Endothelial cell of umbilical vein (primary cell): ENCODE measurements at regions not wholly inside any gene's neighbourhood (a gene's known extent, or its start where the extent isn't known, plus 50 kb on each side); places are given as distances from the start of the nearest gene placed in this dataset.

Experiments used
- BruUV-seq: library from RNA; stranded (reverse); fragments of 400-500 nt; replicated peaks from 2 replicates; lab custom pipeline; 2021; lab: Mats Ljungman, UMichigan
- CTCF ChIA-PET: fragments of 300-600, 350-600 bp; sonication (Branson Sonifier 250); formaldehyde crosslinking; loops from one replicate; lab custom pipeline; 2021; ENCODE audit warnings: antibody characterized with exemption, inconsistent platforms; lab: Charles Lee
- POLR2A ChIA-PET: fragments of 300-600, 350-600 bp; sonication (Branson Sonifier 250); formaldehyde crosslinking; loops from one replicate; lab custom pipeline; 2021; ENCODE audit warnings: antibody characterized with exemption, inconsistent platforms; lab: Charles Lee
- DNase-seq: peaks from one replicate; pipeline ENCODE4 v3.0.0-alpha.2; 2011; ENCODE audit warnings: low read depth, low spot score
- FAIRE-seq: peaks from 2 replicates; lab custom pipeline; 2011; peaks lifted over from hg19 to GRCh38; lab: Jason Lieb, UNC
- H2AFZ ChIP-seq: 2 replicates; pipeline ENCODE4 v1.6.0; 2012; ENCODE audit warnings: low read depth, low read length, control low read depth, inconsistent platforms
- H3K27ac ChIP-seq: 2 replicates; pipeline ENCODE4 v1.5.1; 2011; ENCODE audit warnings: low read depth, mild to moderate bottlenecking, control low read depth, low read length, moderate library complexity; ENCODE audit not compliant: insufficient read depth
- H3K27me3 ChIP-seq, 2 experiments: 2 replicates each; pipeline versions ENCODE4 v1.6.0 to v1.6.1; 2011; ENCODE audit warnings: low read length in 2 of 2, mixed read lengths in 1 of 2; ENCODE audit not compliant: control insufficient read depth in 2 of 2, insufficient read depth in 2 of 2
- H3K36me3 ChIP-seq, 2 experiments: 2 replicates in 1 of 2; 3 replicates in 1 of 2; pipeline ENCODE4 v1.5.1; 2011; ENCODE audit warnings: low read length in 2 of 2, mild to moderate bottlenecking in 1 of 2, moderate library complexity in 1 of 2; ENCODE audit not compliant: control insufficient read depth in 2 of 2, insufficient read depth in 2 of 2; ENCODE audit errors: extremely low read depth in 1 of 2
- H3K4me1 ChIP-seq: 3 replicates; pipeline ENCODE4 v1.5.1; 2011; ENCODE audit warnings: mild to moderate bottlenecking, low read length; ENCODE audit not compliant: control insufficient read depth, insufficient read depth; ENCODE audit errors: extremely low read depth
- H3K4me2 ChIP-seq: 2 replicates; pipeline ENCODE4 v1.6.1; 2011; ENCODE audit warnings: low read length, control low read depth, mixed read lengths; ENCODE audit not compliant: insufficient read depth
- H3K4me3 ChIP-seq, 3 experiments: fragments of 200-600 bp in 1 of 3; sonication (generic), shearing (Covaris generic) in 1 of 3; replicated peaks in 1 of 3; 2 replicates each; pipeline ENCODE4 v1.5.1; 2011 to 2016; ENCODE audit warnings: control low read depth in 3 of 3, low read length in 3 of 3, mild to moderate bottlenecking in 2 of 3, inconsistent platforms in 1 of 3, low read depth in 1 of 3, moderate library complexity in 1 of 3; ENCODE audit not compliant: insufficient read depth in 1 of 3
- H3K79me2 ChIP-seq: 2 replicates; pipeline ENCODE4 v1.6.0; 2012; ENCODE audit warnings: low read length, inconsistent platforms; ENCODE audit not compliant: control insufficient read depth, insufficient read depth
- H3K9ac ChIP-seq: replicated peaks from 2 replicates; pipeline ENCODE3; 2011; ENCODE audit warnings: low read length, control low read depth; ENCODE audit not compliant: insufficient read depth; ENCODE audit errors: extremely low read depth
- H3K9me1 ChIP-seq: replicated peaks from 3 replicates; pipeline ENCODE4 v1.6.0; 2011; ENCODE audit warnings: mild to moderate bottlenecking, low read length; ENCODE audit not compliant: control insufficient read depth, insufficient read depth; ENCODE audit errors: extremely low read depth
- H3K9me3 ChIP-seq: replicated peaks from 2 replicates; pipeline ENCODE4 v1.5.1; 2012; ENCODE audit warnings: low read length, inconsistent platforms; ENCODE audit not compliant: control insufficient read depth, insufficient read depth
- H4K20me1 ChIP-seq: replicated peaks from 2 replicates; pipeline ENCODE3; 2011; ENCODE audit warnings: mild to moderate bottlenecking, low read length; ENCODE audit not compliant: control insufficient read depth, insufficient read depth; ENCODE audit errors: extremely low read depth
- EZH2 ChIP-seq: IDR thresholded peaks from 2 replicates; pipeline ENCODE4 v1.6.1; 2012; ENCODE audit warnings: borderline replicate concordance, low read depth, mild to moderate bottlenecking, moderate library complexity, low read length, inconsistent platforms; ENCODE audit not compliant: severe bottlenecking
- FOS ChIP-seq: IDR thresholded peaks from 2 replicates; pipeline ENCODE4 v1.6.1; 2011; ENCODE audit warnings: mild to moderate bottlenecking, low read length, moderate library complexity, borderline replicate concordance; ENCODE audit not compliant: insufficient read depth
- GATA2 ChIP-seq: IDR thresholded peaks from 2 replicates; pipeline ENCODE4 v1.7.0; 2011; ENCODE audit warnings: low read depth, mild to moderate bottlenecking, moderate library complexity, mixed read lengths, low read length; ENCODE audit not compliant: insufficient read length, insufficient read depth
- JUN ChIP-seq: IDR thresholded peaks from 2 replicates; pipeline ENCODE4 v1.6.1; 2011; ENCODE audit warnings: borderline replicate concordance, low read depth; ENCODE audit not compliant: insufficient read length, insufficient read depth
- MYC ChIP-seq: IDR thresholded peaks from one replicate; pipeline ENCODE4 v1.6.1; 2011; ENCODE audit warnings: mild to moderate bottlenecking, low read depth, low read length
- POLR2A ChIP-seq: IDR thresholded peaks from 2 replicates; pipeline ENCODE4 v1.6.1; 2012; ENCODE audit warnings: low read depth, mild to moderate bottlenecking, control low read depth, low read length
- POLR2AphosphoS5 ChIP-seq: IDR thresholded peaks from 2 replicates; pipeline ENCODE4 v1.6.1; 2012; ENCODE audit warnings: low read depth, mild to moderate bottlenecking, control low read depth, low read length, moderate library complexity; ENCODE audit not compliant: insufficient read depth
- dilution Hi-C: fragments of 300-500 bp; cut with MboI; formaldehyde crosslinking; loops from one replicate; pipeline ENCODE4 v1.15.0; 2019; ENCODE audit warnings: low sequenced_read_pairs; ENCODE audit not compliant: extremely low pct_ligation_motif_present
- intact Hi-C: fragments of 100-400 bp; cut with micrococcal nuclease; formaldehyde crosslinking; loops from one replicate; pipeline ENCODE4 v1.10.0; 2022
- TF ChIP-seq, protein P1 (sequence below), 2 donors: IDR thresholded peaks; 1 replicate in 1 of 2; 2 replicates in 1 of 2; pipeline ENCODE4 v1.5.1; 2011; ENCODE audit warnings: low read length in 2 of 2, mild to moderate bottlenecking in 2 of 2, moderate library complexity in 2 of 2, control low read depth in 1 of 2, inconsistent platforms in 1 of 2, low read depth in 1 of 2; ENCODE audit not compliant: insufficient read depth in 1 of 2; ENCODE audit errors: extremely low read depth in 1 of 2
- TF ChIP-seq, protein P2 (sequence below): IDR thresholded peaks from 2 replicates; pipeline ENCODE4 v1.6.1; 2011; ENCODE audit not compliant: insufficient read depth, insufficient read length

DNA sequence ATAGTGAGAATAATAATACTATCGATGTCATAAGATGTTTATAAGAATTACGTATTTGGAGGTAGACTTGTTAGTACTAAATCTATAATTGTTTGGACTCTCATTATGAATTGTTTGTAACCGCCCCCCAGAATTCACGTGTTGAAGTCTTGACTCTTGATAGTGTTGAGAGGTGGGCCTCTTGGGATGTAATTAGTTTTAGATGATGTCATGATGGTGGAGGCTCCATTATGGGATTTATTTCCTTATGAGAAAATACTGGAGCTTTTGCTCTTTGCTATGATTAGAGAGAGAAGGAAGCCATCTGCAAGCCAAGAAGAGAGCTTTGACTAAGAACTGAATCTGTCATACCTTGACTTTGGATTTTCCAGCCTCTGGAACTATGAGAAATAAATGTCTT lies 142.2 kb downstream of the PRDM9 start:
- Histone ChIP-seq H3K9me3 (no peaks in the 10 kb centered on the region), H3K4me3 (no peak overlapping the region), H2AFZ (no peak overlapping the region), H3K27me3 (no peaks in the 10 kb centered on the region), H3K36me3 (no peaks in the 10 kb centered on the region), H3K9me1 (no peaks in the 10 kb centered on the region), H3K79me2 (no peaks in the 10 kb centered on the region), H4K20me1 (no peaks in the 10 kb centered on the region), H3K9ac (no peak overlapping the region), H3K27ac (no peak overlapping the region), H3K4me2 (no peak overlapping the region), H3K4me1 (no peaks in the 10 kb centered on the region)
- no peak for FAIRE-seq
- dilution Hi-C loops: no loop called here
- no peak for DNase-seq
- TF ChIP-seq FOS (no peak), JUN (no peak), POLR2AphosphoS5 (no peak), EZH2 (no peak), MYC (no peak), POLR2A (no peak), GATA2 (no peak)
- TF ChIP-seq, protein P1, sequence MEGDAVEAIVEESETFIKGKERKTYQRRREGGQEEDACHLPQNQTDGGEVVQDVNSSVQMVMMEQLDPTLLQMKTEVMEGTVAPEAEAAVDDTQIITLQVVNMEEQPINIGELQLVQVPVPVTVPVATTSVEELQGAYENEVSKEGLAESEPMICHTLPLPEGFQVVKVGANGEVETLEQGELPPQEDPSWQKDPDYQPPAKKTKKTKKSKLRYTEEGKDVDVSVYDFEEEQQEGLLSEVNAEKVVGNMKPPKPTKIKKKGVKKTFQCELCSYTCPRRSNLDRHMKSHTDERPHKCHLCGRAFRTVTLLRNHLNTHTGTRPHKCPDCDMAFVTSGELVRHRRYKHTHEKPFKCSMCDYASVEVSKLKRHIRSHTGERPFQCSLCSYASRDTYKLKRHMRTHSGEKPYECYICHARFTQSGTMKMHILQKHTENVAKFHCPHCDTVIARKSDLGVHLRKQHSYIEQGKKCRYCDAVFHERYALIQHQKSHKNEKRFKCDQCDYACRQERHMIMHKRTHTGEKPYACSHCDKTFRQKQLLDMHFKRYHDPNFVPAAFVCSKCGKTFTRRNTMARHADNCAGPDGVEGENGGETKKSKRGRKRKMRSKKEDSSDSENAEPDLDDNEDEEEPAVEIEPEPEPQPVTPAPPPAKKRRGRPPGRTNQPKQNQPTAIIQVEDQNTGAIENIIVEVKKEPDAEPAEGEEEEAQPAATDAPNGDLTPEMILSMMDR (IDR thresholded peaks at IDR 0.05; ENCODE audit: extremely low read depth in 1 of 2, insufficient read depth in 1 of 2, low read depth in 1 of 2, low read length in 2 of 2): no peak
- TF ChIP-seq, protein P2, sequence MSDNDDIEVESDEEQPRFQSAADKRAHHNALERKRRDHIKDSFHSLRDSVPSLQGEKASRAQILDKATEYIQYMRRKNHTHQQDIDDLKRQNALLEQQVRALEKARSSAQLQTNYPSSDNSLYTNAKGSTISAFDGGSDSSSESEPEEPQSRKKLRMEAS: no peak
- no TSS peak for BruUV-seq
- intact Hi-C loops: no loop called here
- POLR2A ChIA-PET: no interaction called here
- CTCF ChIA-PET: no interaction called here
